H9 (cell line): ENCODE measurements at regions not wholly inside any gene's neighbourhood (a gene's known extent, or its start where the extent isn't known, plus 50 kb on each side); places are given as distances from the start of the nearest gene placed in this dataset.
A peak's percentile ranks its signal among the peaks of the same experiment; 100 is the strongest.

Source experiments
- DNase-seq: peaks from one replicate; pipeline ENCODE4 v3.0.0-alpha.2; 2017
- H2AFZ ChIP-seq: one replicate; pipeline ENCODE4 v1.6.1; 2013; ENCODE audit warnings: mild to moderate bottlenecking, low read length, control low read depth, moderate library complexity
- H2AK5ac ChIP-seq: 2 replicates; pipeline ENCODE4 v1.6.1; 2013; ENCODE audit warnings: low read length, control low read depth, mixed read lengths; ENCODE audit not compliant: insufficient read length
- H2BK120ac ChIP-seq: one replicate; pipeline ENCODE4 v1.6.1; 2013; ENCODE audit warnings: low read depth, mild to moderate bottlenecking, low read length, control low read depth, inconsistent platforms; ENCODE audit not compliant: poor library complexity, severe bottlenecking
- H2BK12ac ChIP-seq: 2 replicates; pipeline ENCODE4 v1.6.1; 2013; ENCODE audit warnings: low read length, control low read depth, mixed read lengths, low read depth; ENCODE audit not compliant: insufficient read length
- H2BK15ac ChIP-seq: 2 replicates; pipeline ENCODE4 v1.6.1; 2013; ENCODE audit warnings: low read depth, low read length, control low read depth
- H2BK20ac ChIP-seq: one replicate; pipeline ENCODE4 v1.6.1; 2013; ENCODE audit warnings: low read depth, mild to moderate bottlenecking, low read length, control low read depth, inconsistent platforms; ENCODE audit not compliant: poor library complexity, severe bottlenecking
- H2BK5ac ChIP-seq: 2 replicates; pipeline ENCODE4 v1.6.1; 2013; ENCODE audit warnings: low read length, control low read depth, mixed read lengths; ENCODE audit not compliant: insufficient read length
- H3K14ac ChIP-seq: 2 replicates; pipeline ENCODE4 v1.6.1; 2013; ENCODE audit warnings: low read length, control low read depth; ENCODE audit not compliant: insufficient read depth
- H3K18ac ChIP-seq: 2 replicates; pipeline ENCODE4 v1.6.1; 2013; ENCODE audit warnings: low read depth, mild to moderate bottlenecking, mixed read lengths, low read length, control low read depth; ENCODE audit not compliant: insufficient read length
- H3K23ac ChIP-seq: 2 replicates; pipeline ENCODE4 v1.6.1; 2013; ENCODE audit warnings: low read length, control low read depth, mixed read lengths, low read depth; ENCODE audit not compliant: insufficient read length
- H3K23me2 ChIP-seq: 2 replicates; pipeline ENCODE4 v1.6.1; 2013; ENCODE audit warnings: low read depth, mild to moderate bottlenecking, mixed read lengths, low read length, control low read depth; ENCODE audit not compliant: insufficient read length, poor library complexity, severe bottlenecking
- H3K27ac ChIP-seq: 2 replicates; pipeline ENCODE4 v1.5.1; 2013; ENCODE audit warnings: low read length, control low read depth, mixed read lengths, low read depth; ENCODE audit not compliant: insufficient read length
- H3K27me3 ChIP-seq: 2 replicates; pipeline ENCODE4 v1.6.1; 2013; ENCODE audit warnings: low read length, control low read depth, inconsistent platforms; ENCODE audit not compliant: insufficient read depth
- H3K4ac ChIP-seq: 2 replicates; pipeline ENCODE4 v1.6.1; 2013; ENCODE audit warnings: low read depth, mild to moderate bottlenecking, control low read depth, inconsistent platforms, low read length, moderate library complexity
- H3K4me1 ChIP-seq: 2 replicates; pipeline ENCODE4 v1.6.1; 2013; ENCODE audit warnings: low read length, control low read depth, inconsistent platforms; ENCODE audit not compliant: insufficient read depth
- H3K4me2 ChIP-seq: 2 replicates; pipeline ENCODE4 v1.6.1; 2013; ENCODE audit warnings: low read length, control low read depth, mixed read lengths; ENCODE audit not compliant: insufficient read length, insufficient read depth
- H3K56ac ChIP-seq: 2 replicates; pipeline ENCODE4 v1.6.1; 2013; ENCODE audit warnings: low read depth, mild to moderate bottlenecking, mixed read lengths, low read length, control low read depth; ENCODE audit not compliant: insufficient read length
- H3K79me1 ChIP-seq: 2 replicates; pipeline ENCODE4 v1.6.1; 2013; ENCODE audit warnings: low read depth, mild to moderate bottlenecking, moderate library complexity, low read length, control low read depth, inconsistent platforms; ENCODE audit not compliant: insufficient read depth, poor library complexity, severe bottlenecking
- H3K79me2 ChIP-seq: 2 replicates; pipeline ENCODE4 v1.6.1; 2013; ENCODE audit warnings: low read length, control low read depth, inconsistent platforms; ENCODE audit not compliant: insufficient read depth
- H3K9ac ChIP-seq: 2 replicates; pipeline ENCODE4 v1.6.1; 2013; ENCODE audit warnings: low read length, control low read depth, mixed read lengths; ENCODE audit not compliant: insufficient read length; ENCODE audit errors: extremely low read depth
- H3K9me3 ChIP-seq: one replicate; pipeline ENCODE4 v1.6.1; 2013; ENCODE audit warnings: low read depth, low read length, inconsistent platforms; ENCODE audit not compliant: control insufficient read depth
- H3T11ph ChIP-seq: one replicate; pipeline ENCODE4 v1.6.1; 2013; ENCODE audit warnings: mild to moderate bottlenecking, low read length, control low read depth, inconsistent platforms
- H4K20me1 ChIP-seq: one replicate; pipeline ENCODE4 v1.6.1; 2013; ENCODE audit not compliant: control insufficient read depth, insufficient read length, insufficient read depth
- H4K5ac ChIP-seq: 2 replicates; pipeline ENCODE4 v1.6.1; 2013; ENCODE audit warnings: low read depth, mild to moderate bottlenecking, mixed read lengths, low read length, control low read depth; ENCODE audit not compliant: insufficient read length
- H4K8ac ChIP-seq: replicated peaks from 2 replicates; pipeline ENCODE4 v1.6.1; 2013; ENCODE audit warnings: low read length, control low read depth, mixed read lengths, low read depth; ENCODE audit not compliant: insufficient read length
- H4K91ac ChIP-seq: 2 replicates; pipeline ENCODE4 v1.6.1; 2013; ENCODE audit warnings: low read depth, mild to moderate bottlenecking, moderate library complexity, mixed read lengths, low read length, control low read depth; ENCODE audit not compliant: insufficient read length
- H3K27ac Mint-ChIP-seq, 3 experiments: 2 replicates in 2 of 3; 3 replicates in 1 of 3; pipeline ENCODE4 v1.8.0; 2020 to 2021; ENCODE audit warnings: mixed read lengths in 3 of 3, mild to moderate bottlenecking in 1 of 3, moderate library complexity in 1 of 3
- H3K27me3 Mint-ChIP-seq: 2 replicates; pipeline ENCODE4 v1.8.0; 2021; ENCODE audit warnings: low read depth, mild to moderate bottlenecking, moderate library complexity, mixed read lengths
- H3K36me3 Mint-ChIP-seq, 3 experiments: 2 replicates in 2 of 3; 3 replicates in 1 of 3; pipeline ENCODE4 v1.8.0; 2020 to 2021; ENCODE audit warnings: low read depth in 3 of 3, mixed read lengths in 3 of 3; ENCODE audit not compliant: insufficient read depth in 1 of 3
- H3K4me1 Mint-ChIP-seq, 2 experiments: 2 replicates each; pipeline ENCODE4 v1.8.0; 2020; ENCODE audit warnings: mixed read lengths in 2 of 2
- H3K4me3 Mint-ChIP-seq, 2 experiments: 2 replicates in 1 of 2; 3 replicates in 1 of 2; pipeline ENCODE4 v1.8.0; 2020 to 2021; ENCODE audit warnings: mild to moderate bottlenecking in 2 of 2, mixed read lengths in 2 of 2, moderate library complexity in 1 of 2
- H3K9me3 Mint-ChIP-seq, 2 experiments: 2 replicates in 1 of 2; 3 replicates in 1 of 2; pipeline ENCODE4 v1.8.0; 2020; ENCODE audit warnings: mild to moderate bottlenecking in 2 of 2, mixed read lengths in 2 of 2, moderate library complexity in 1 of 2
- CTCF ChIP-seq: fragments of 200-600 bp; sonication (generic); conservative IDR thresholded peaks from 3 replicates; pipeline ENCODE4 v1.8.0; 2021; ENCODE audit warnings: antibody characterized with exemption, mild to moderate bottlenecking
- WGBS: extraction: QIAGEN DNeasy Blood & Tissue Kit; methylation state at CpG from one replicate; pipeline ENCODE4 v1.1.7; 2013; ENCODE audit warnings: missing lambda C conversion rate, low lambda C conversion rate, mixed read lengths; ENCODE audit not compliant: insufficient read length; ENCODE audit errors: extremely low coverage; 5-methylcytosine and 5-hydroxymethylcytosine counted together

- peak; percentile 70 for TF ChIP-seq CTCF
- no peak overlapping the region for H3K14ac ChIP-seq
- no peaks in the 10 kb centered on the region for H3K9me3 ChIP-seq
- H3K4me1 Mint-ChIP-seq: no peaks in the 10 kb centered on the region
- H3K27me3 Mint-ChIP-seq: no peaks in the 10 kb centered on the region
- no peak overlapping the region for H2AK5ac ChIP-seq
- no peak overlapping the region for H3K4me3 Mint-ChIP-seq
- H3K36me3 Mint-ChIP-seq: peaks cover 0 to 3% (median 0%) of the 10 kb centered on the region in 3 experiments; a peak in 1 of 7 replicates
- H3K27ac ChIP-seq: no peak overlapping the region
- H4K91ac ChIP-seq: no peak overlapping the region
- no peak overlapping the region for H2BK15ac ChIP-seq
- H3K9ac ChIP-seq: no peak overlapping the region
- H3K4ac ChIP-seq: no peak overlapping the region
- DNase-seq: no peak
- H4K20me1 ChIP-seq: no peaks in the 10 kb centered on the region
- H2AFZ ChIP-seq: no peak overlapping the region
- no peaks in the 10 kb centered on the region for H3K27me3 ChIP-seq
- H4K5ac ChIP-seq: no peak overlapping the region
- no peaks in the 10 kb centered on the region for H3K79me1 ChIP-seq
- H3K27ac Mint-ChIP-seq: no peak overlapping the region
- H3T11ph ChIP-seq: no peak overlapping the region
- H3K9me3 Mint-ChIP-seq: peaks cover 0 to 4% of the 10 kb centered on the region in 2 experiments; a peak in 4 of 5 replicates
- no peak overlapping the region for H3K23ac ChIP-seq
- H3K4me1 ChIP-seq: no peaks in the 10 kb centered on the region
- H3K23me2 ChIP-seq: no peaks in the 10 kb centered on the region
- no peak overlapping the region for H3K18ac ChIP-seq
- H2BK12ac ChIP-seq: no peak overlapping the region
- no peaks in the 10 kb centered on the region for H3K79me2 ChIP-seq
- WGBS: no CpG with 5 or more reads among the region's 3 CpGs
- H4K8ac ChIP-seq: no peak overlapping the region
- H3K56ac ChIP-seq: no peak overlapping the region
- no peak overlapping the region for H2BK120ac ChIP-seq
- H2BK20ac ChIP-seq: no peak overlapping the region
- H2BK5ac ChIP-seq: no peak overlapping the region
- H3K4me2 ChIP-seq: no peak overlapping the region
These were observed 534.7 kb downstream of the CDH10 start for GRCh38 chr5:24110004-24110615.
